A673 (cell line): ENCODE measurements at regions not wholly inside any gene's neighbourhood (a gene's known extent, or its start where the extent isn't known, plus 50 kb on each side); places are given as distances from the start of the nearest gene placed in this dataset.

Experiments used
- CTCF ChIP-seq: fragments of 300-800, 200-600 bp; sonication (generic); conservative IDR thresholded peaks from 2 replicates; pipeline ENCODE4 v1.5.1; 2017; ENCODE audit warnings: low read depth, mild to moderate bottlenecking, antibody characterized with exemption, low read length, moderate library complexity, mixed read lengths
- EZH2 ChIP-seq: fragments of 200-600 bp; sonication (generic); IDR thresholded peaks from 2 replicates; pipeline ENCODE4 v1.6.1; 2017; ENCODE audit warnings: borderline replicate concordance, low read depth, mild to moderate bottlenecking, mixed read lengths, antibody characterized with exemption, low read length; ENCODE audit not compliant: poor library complexity, severe bottlenecking

GRCh38 chr6:19535351-19535750, 301.8 kb upstream of the ID4 start:
- TF ChIP-seq CTCF (no peak), EZH2 (no peak)
